K562 (cell line): ENCODE measurements at regions not wholly inside any gene's neighbourhood (a gene's known extent, or its start where the extent isn't known, plus 50 kb on each side); places are given as distances from the start of the nearest gene placed in this dataset.

ENCODE experiments used
- ATAC-seq: fragments of 200-7000 bp; cut with Tn5 transposase; 3 replicates; pipeline ENCODE4 v1.9.1; 2020; ENCODE audit warnings: moderate library complexity
- BruUV-seq: library from RNA; stranded (reverse); fragments of 400-500 nt; replicated peaks from 2 replicates; lab custom pipeline; 2021; lab: Mats Ljungman, UMichigan
- CTCF ChIA-PET: fragments of 300-600 bp; formaldehyde crosslinking; extraction: SDS; loops from one replicate; lab custom pipeline; 2021; ENCODE audit warnings: low intra/inter-chr PET ratio; lab: Yijun Ruan, JAX
- POLR2A ChIA-PET: fragments of 300-600, 350-650 bp; sonication (Branson Sonifier 250); formaldehyde crosslinking; extraction: SDS; loops from one replicate; lab custom pipeline; 2021; ENCODE audit warnings: antibody characterized with exemption, inconsistent platforms; lab: Yijun Ruan, JAX
- DNase-seq, 4 experiments: peaks; one replicate each; pipeline versions ENCODE4 v3.0.0 to v3.0.0-alpha.2; 2011 to 2018; ENCODE audit warnings: low spot score in 3 of 4, mixed read lengths in 3 of 4; ENCODE audit errors: extremely low read depth in 1 of 4
- FAIRE-seq: peaks from 2 replicates; lab custom pipeline; 2011; peaks lifted over from hg19 to GRCh38; lab: Jason Lieb, UNC
- H2AFZ ChIP-seq: 2 replicates; pipeline ENCODE4 v1.6.0; 2011; ENCODE audit warnings: low read depth, low read length, control low read depth, inconsistent platforms
- H3K27ac ChIP-seq: fragments of 200-600 bp; 3 replicates; pipeline ENCODE4 v1.8.0; 2011; ENCODE audit warnings: low read depth, mild to moderate bottlenecking, control low read depth, inconsistent platforms, low read length, moderate library complexity, mixed read lengths; ENCODE audit errors: extremely low read depth
- H3K27me3 ChIP-seq, 2 experiments: fragments of 300-600 bp in 1 of 2; 2 replicates in 1 of 2; 3 replicates in 1 of 2; pipeline versions ENCODE4 v1.6.0 to v1.8.0; 2011; ENCODE audit warnings: inconsistent platforms in 2 of 2, low read length in 2 of 2, mild to moderate bottlenecking in 1 of 2, mixed read lengths in 1 of 2, moderate library complexity in 1 of 2; ENCODE audit not compliant: control insufficient read depth in 2 of 2, insufficient read depth in 2 of 2
- H3K36me3 ChIP-seq: fragments of 300-600 bp; 3 replicates; pipeline ENCODE4 v1.8.0; 2011; ENCODE audit warnings: mild to moderate bottlenecking, low read length, inconsistent platforms; ENCODE audit not compliant: control insufficient read depth, insufficient read depth
- H3K4me1 ChIP-seq, 2 experiments: fragments of 200-600 bp in 1 of 2; replicated peaks in 1 of 2; 2 replicates in 1 of 2; 3 replicates in 1 of 2; pipeline versions ENCODE4 v1.5.1 to v1.8.0; 2011; ENCODE audit warnings: inconsistent platforms in 2 of 2, low read length in 2 of 2, mild to moderate bottlenecking in 1 of 2, mixed read lengths in 1 of 2, moderate library complexity in 1 of 2; ENCODE audit not compliant: control insufficient read depth in 2 of 2, insufficient read depth in 2 of 2
- H3K4me2 ChIP-seq: 2 replicates; pipeline ENCODE4 v1.6.1; 2011; ENCODE audit warnings: low read length, control low read depth, inconsistent platforms, mixed read lengths; ENCODE audit not compliant: insufficient read depth
- H3K4me3 ChIP-seq: fragments of 200-600 bp; sonication (generic), shearing (Covaris generic); 2 replicates; pipeline ENCODE4 v1.5.1; 2016; ENCODE audit warnings: control low read depth, inconsistent platforms
- H3K79me2 ChIP-seq: fragments of 200-600 bp; 3 replicates; pipeline ENCODE4 v1.8.0; 2011; ENCODE audit warnings: low read length, inconsistent platforms; ENCODE audit not compliant: control insufficient read depth, insufficient read depth
- H3K9ac ChIP-seq, 2 experiments: 2 replicates each; pipeline versions ENCODE4 v1.6.0 to v1.6.1; 2011; ENCODE audit warnings: low read depth in 2 of 2, low read length in 2 of 2, control low read depth in 1 of 2, inconsistent platforms in 1 of 2, mild to moderate bottlenecking in 1 of 2, mixed read lengths in 1 of 2; ENCODE audit not compliant: insufficient read depth in 1 of 2
- H3K9me1 ChIP-seq: one replicate; pipeline ENCODE4 v1.6.0; 2011; ENCODE audit warnings: inconsistent platforms, mild to moderate bottlenecking, low read length, moderate library complexity; ENCODE audit not compliant: control insufficient read depth, insufficient read depth
- H3K9me3 ChIP-seq: replicated peaks from 2 replicates; pipeline ENCODE4 v1.5.1; 2011; ENCODE audit warnings: low read depth, low read length, inconsistent platforms; ENCODE audit not compliant: control insufficient read depth, insufficient read depth
- H4K20me1 ChIP-seq: replicated peaks from 2 replicates; pipeline ENCODE4 v1.6.1; 2011; ENCODE audit warnings: low read length, inconsistent platforms, mixed read lengths; ENCODE audit not compliant: control insufficient read depth, insufficient read depth
- ARHGAP35 ChIP-seq: fragments of 450-650 bp; IDR thresholded peaks from 2 replicates; pipeline ENCODE4 v1.6.1; 2018; ENCODE audit not compliant: partially characterized antibody
- ARID1B ChIP-seq: fragments of 450-650 bp; IDR thresholded peaks from 2 replicates; pipeline ENCODE4 v1.6.1; 2016; ENCODE audit warnings: antibody characterized with exemption, mild to moderate bottlenecking, inconsistent platforms
- BRCA1 ChIP-seq, 2 experiments: fragments of 450-650 bp in 1 of 2; sonication (generic) in 1 of 2; formaldehyde crosslinking in 1 of 2; IDR thresholded peaks; 2 replicates each; pipeline versions ENCODE4 v1.5.0 to v1.6.1; 2017 to 2020; ENCODE audit warnings: mild to moderate bottlenecking in 1 of 2, missing genetic modification reagents in 1 of 2
- CBFB ChIP-seq: sonication (generic); formaldehyde crosslinking; IDR thresholded peaks from 2 replicates; pipeline ENCODE4 v1.4.0; 2020; ENCODE audit warnings: mild to moderate bottlenecking, missing genetic modification reagents
- DNMT1 ChIP-seq: fragments of 450-650 bp; IDR thresholded peaks from 2 replicates; pipeline ENCODE4 v1.6.1; 2016; ENCODE audit warnings: antibody characterized with exemption, mild to moderate bottlenecking
- EP400 ChIP-seq: fragments of 450-650 bp; IDR thresholded peaks from 2 replicates; pipeline ENCODE4 v1.6.1; 2017; ENCODE audit warnings: antibody characterized with exemption, mild to moderate bottlenecking, moderate library complexity
- HIVEP1 ChIP-seq: fragments of 250-450 bp; sonication (Bioruptor Pico); IDR thresholded peaks from 2 replicates; pipeline ENCODE4 v1.4.0; 2020; ENCODE audit warnings: mild to moderate bottlenecking
- LCOR ChIP-seq: sonication (generic); formaldehyde crosslinking; IDR thresholded peaks from 2 replicates; pipeline ENCODE4 v1.8.0; 2022; ENCODE audit warnings: mild to moderate bottlenecking, missing genetic modification reagents
- NFRKB ChIP-seq: fragments of 450-650 bp; IDR thresholded peaks from 2 replicates; pipeline ENCODE4 v1.6.1; 2016; ENCODE audit warnings: low read depth
- PML ChIP-seq: IDR thresholded peaks from 2 replicates; pipeline ENCODE4 v1.6.1; 2012; ENCODE audit warnings: low read length, inconsistent platforms
- PTTG1 ChIP-seq: fragments of 450-650 bp; IDR thresholded peaks from 2 replicates; pipeline ENCODE4 v1.6.1; 2016; ENCODE audit warnings: low read depth, mild to moderate bottlenecking, missing genetic modification characterization, missing compliant biosample characterization
- PYGO2 ChIP-seq: fragments of 450-650 bp; IDR thresholded peaks from 2 replicates; pipeline ENCODE4 v1.6.1; 2016; ENCODE audit warnings: mild to moderate bottlenecking, missing genetic modification characterization, moderate library complexity, missing compliant biosample characterization
- SAP30 ChIP-seq: fragments of 200-600 bp; sonication (generic); IDR thresholded peaks from 2 replicates; pipeline ENCODE4 v1.6.1; 2012; ENCODE audit warnings: borderline replicate concordance, low read depth, mild to moderate bottlenecking, moderate library complexity, low read length, control low read depth, inconsistent platforms; ENCODE audit not compliant: insufficient read depth, poor library complexity, severe bottlenecking
- SMAD3 ChIP-seq: fragments of 450-650 bp; formaldehyde crosslinking; conservative IDR thresholded peaks from 2 replicates; pipeline ENCODE4 v1.4.0; 2020; ENCODE audit warnings: mild to moderate bottlenecking
- STAT5A ChIP-seq: IDR thresholded peaks from 2 replicates; pipeline ENCODE4 v1.6.1; 2012; ENCODE audit warnings: low read length, inconsistent platforms, borderline replicate concordance
- ZNF24 ChIP-seq: fragments of 450-650 bp; IDR thresholded peaks from 2 replicates; pipeline ENCODE4 v1.6.1; 2016
- ZNF3 ChIP-seq: fragments of 250-450 bp; sonication (Bioruptor Pico); IDR thresholded peaks from 2 replicates; pipeline ENCODE4 v1.5.0; 2021; ENCODE audit warnings: mild to moderate bottlenecking, moderate library complexity
- WGBS: fragments of 100-300 bp; shearing (Covaris generic); methylation state at CpG from one replicate; pipeline ENCODE4 v1.1.6; 2016; ENCODE audit warnings: low coverage, mixed read lengths; ENCODE audit not compliant: insufficient coverage; ENCODE audit errors: missing lambda C conversion rate; 5-methylcytosine and 5-hydroxymethylcytosine counted together
- in situ Hi-C: fragments of 300-500 bp; cut with MboI; formaldehyde crosslinking; loops from 4 replicates; pipeline ENCODE4 v1.15.0; 2018; ENCODE audit warnings: inconsistent platforms, mixed read lengths
- intact Hi-C: fragments of 100-400 bp; cut with micrococcal nuclease; formaldehyde crosslinking; loops from 2 replicates; pipeline ENCODE4 v1.14.2; 2022

DNA sequence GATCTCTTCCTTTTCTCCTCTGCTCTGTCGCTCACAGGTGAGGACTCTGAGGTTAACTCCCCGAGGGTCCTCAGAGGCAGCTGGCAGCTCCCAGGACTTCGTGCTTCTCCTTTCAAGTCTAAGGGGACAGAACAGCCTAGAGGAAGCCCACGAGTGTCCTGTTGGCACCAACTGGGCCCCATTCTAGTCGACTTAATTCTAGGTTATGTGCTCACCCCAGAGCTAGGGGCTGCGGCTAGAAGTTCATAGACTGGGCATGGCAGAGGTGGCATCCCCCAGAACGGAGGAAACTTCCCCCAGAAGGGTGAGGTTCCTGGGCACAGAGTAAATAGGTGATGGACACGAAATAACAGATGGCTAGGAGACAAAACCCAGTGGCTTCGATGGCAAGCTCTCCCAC lies 259.4 kb downstream of the TEX36 start:
- no peak for FAIRE-seq
- no peak for DNase-seq
- TF ChIP-seq DNMT1 (no peak), NFRKB (no peak), PTTG1 (tag) (no peak), SMAD3 (CRISPR knock-in tag) (no peak), STAT5A (no peak), PML (no peak), ZNF24 (no peak), BRCA1 (IDR thresholded peaks at IDR 0.05) (no peak), BRCA1 (CRISPR knock-in tag; IDR thresholded peaks at IDR 0.05) (no peak), ZNF3 (CRISPR knock-in tag) (no peak), ARID1B (no peak), PYGO2 (no peak), CBFB (no peak), ARHGAP35 (no peak), EP400 (no peak), SAP30 (no peak), LCOR (CRISPR knock-in tag) (no peak), HIVEP1 (no peak)
- no peak for ATAC-seq
- no peaks in the 10 kb centered on the region for H3K36me3 ChIP-seq
- no peak overlapping the region for H2AFZ ChIP-seq
- ChIA-PET CTCF (no interaction called here), POLR2A (no interaction called here)
- H3K4me2 ChIP-seq, result no peak overlapping the region
- no peak overlapping the region for H3K4me3 ChIP-seq
- 4% methylated on average over 6 of the region's 9 CpGs for WGBS
- peaks cover 5 to 25% of the 10 kb centered on the region in 2 experiments; a peak in 3 of 5 replicates for H3K27me3 ChIP-seq
- BruUV-seq, result no TSS peak
- no peaks in the 10 kb centered on the region for H3K4me1 ChIP-seq
- H3K79me2 ChIP-seq, result no peaks in the 10 kb centered on the region
- no peaks in the 10 kb centered on the region for H4K20me1 ChIP-seq
- in situ Hi-C loops, result no loop called here
- intact Hi-C loops, result no loop called here
- no peaks in the 10 kb centered on the region for H3K9me1 ChIP-seq
- H3K27ac ChIP-seq, result no peak overlapping the region
- no peak overlapping the region for H3K9ac ChIP-seq
- H3K9me3 ChIP-seq, result no peaks in the 10 kb centered on the region
